ENCODE measurements at regions not wholly inside any gene's neighbourhood (a gene's known extent, or its start where the extent isn't known, plus 50 kb on each side); places are given as distances from the start of the nearest gene placed in this dataset.

- DNase-seq = no peak
Observed at GRCh38 chr1:164932580-164932979, 373.6 kb downstream of the PBX1 start.

GRCh38 chr1:164930833-164931232, 371.8 kb downstream of the PBX1 start:
- DNase-seq = no peak

- no peak for DNase-seq
Observed at GRCh38 chr1:164930241-164930640, 371.3 kb downstream of the PBX1 start.

GRCh38 chr1:164928232-164928812, 369.3 kb downstream of the PBX1 start:
- no peak for DNase-seq

- no peak for DNase-seq
Observed at GRCh38 chr1:164926107-164926506, 367.1 kb downstream of the PBX1 start.

GRCh38 chr1:164922585-164922984, 363.6 kb downstream of the PBX1 start:
- DNase-seq = no peak

GRCh38 chr1:164921493-164921892, 362.5 kb downstream of the PBX1 start:
- DNase-seq = no peak

GRCh38 chr1:164918140-164918539, 359.2 kb downstream of the PBX1 start:
- no peak for DNase-seq

- peak; percentile 2 for DNase-seq
Observed at GRCh38 chr1:164914208-164914607, 355.2 kb downstream of the PBX1 start.

- DNase-seq = no peak
Observed at GRCh38 chr1:164912290-164912689, 353.3 kb downstream of the PBX1 start.

- DNase-seq = no peak
Observed at GRCh38 chr1:164910671-164911070, 351.7 kb downstream of the PBX1 start.

GRCh38 chr1:164907666-164908065, 348.7 kb downstream of the PBX1 start:
- DNase-seq = no peak

- DNase-seq = no peak
Observed at GRCh38 chr1:164905869-164906268, 346.9 kb downstream of the PBX1 start.

GRCh38 chr1:164902491-164902890, 343.5 kb downstream of the PBX1 start:
- no peak for DNase-seq

Data from kidney glomerular epithelial cell (primary cell).